ENCODE measurements at regions not wholly inside any gene's neighbourhood (a gene's known extent, or its start where the extent isn't known, plus 50 kb on each side); places are given as distances from the start of the nearest gene placed in this dataset.

DNA sequence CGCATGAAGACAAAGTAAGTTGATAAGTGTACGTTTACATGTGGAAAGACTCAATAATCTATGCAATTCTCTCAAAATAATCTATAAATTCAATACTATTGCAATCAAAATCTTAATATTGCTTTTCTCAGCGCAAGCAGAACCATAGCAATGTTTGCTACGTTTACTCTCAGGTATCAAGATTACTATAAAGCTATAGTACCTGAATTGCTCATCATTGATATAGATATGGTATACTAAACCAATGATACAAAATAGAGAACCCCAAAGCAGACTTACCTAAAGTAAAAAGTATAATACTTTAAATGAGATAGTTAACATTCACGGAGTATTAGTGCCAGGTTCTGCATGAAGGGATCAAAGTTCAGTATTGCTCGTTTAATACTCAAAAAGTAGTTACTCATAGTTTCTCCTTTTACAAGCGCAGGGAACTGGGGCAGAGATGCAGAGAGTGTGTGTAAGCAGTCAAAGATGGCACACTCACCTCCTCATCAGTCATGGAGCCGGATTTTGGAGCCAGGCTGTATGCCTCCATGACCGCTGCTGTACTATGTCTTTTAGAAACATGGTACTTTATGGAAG, 391.0 kb upstream of the ID2 start:
- Histone ChIP-seq H3K27ac (ENCODE audit: low read length) (no peak overlapping the region), H3K27me3 (ENCODE audit: insufficient read depth, low read length) (no peaks in the 10 kb centered on the region), H3K4me1 (ENCODE audit: insufficient read depth, low read length) (no peaks in the 10 kb centered on the region), H3K9ac (ENCODE audit: low read depth, low read length) (no peak overlapping the region), H3K9me3 (ENCODE audit: insufficient read depth, low read depth, low read length) (no peaks in the 10 kb centered on the region), H3K4me3 (ENCODE audit: low read length) (no peak overlapping the region), H3K36me3 (ENCODE audit: insufficient read depth, low read depth, low read length) (no peaks in the 10 kb centered on the region)

GRCh38 chr2:8296306-8296705, 385.6 kb upstream of the ID2 start:
- no peak overlapping the region for H3K27ac ChIP-seq (ENCODE audit: low read length)

GRCh38 chr2:8297376-8298231, 384.3 kb upstream of the ID2 start:
- H3K9me3 ChIP-seq (ENCODE audit: insufficient read depth, low read depth, low read length): no peaks in the 10 kb centered on the region
- no peak overlapping the region for H3K9ac ChIP-seq (ENCODE audit: low read depth, low read length)
- H3K4me3 ChIP-seq (ENCODE audit: low read length): no peak overlapping the region
- H3K27me3 ChIP-seq (ENCODE audit: insufficient read depth, low read length): no peaks in the 10 kb centered on the region
- H3K27ac ChIP-seq (ENCODE audit: low read length): no peak overlapping the region
- H3K4me1 ChIP-seq (ENCODE audit: insufficient read depth, low read length): no peaks in the 10 kb centered on the region
- H3K36me3 ChIP-seq (ENCODE audit: insufficient read depth, low read depth, low read length): no peaks in the 10 kb centered on the region

More at GRCh38 chr2:8296306-8296705, 385.6 kb upstream of the ID2 start:
- Histone ChIP-seq H3K9me3 (ENCODE audit: insufficient read depth, low read depth, low read length) (no peaks in the 10 kb centered on the region), H3K36me3 (ENCODE audit: insufficient read depth, low read depth, low read length) (no peaks in the 10 kb centered on the region), H3K9ac (ENCODE audit: low read depth, low read length) (no peak overlapping the region), H3K4me3 (ENCODE audit: low read length) (no peak overlapping the region), H3K27me3 (ENCODE audit: insufficient read depth, low read length) (no peaks in the 10 kb centered on the region), H3K4me1 (ENCODE audit: insufficient read depth, low read length) (no peaks in the 10 kb centered on the region)

GRCh38 chr2:8298783-8299182, 383.1 kb upstream of the ID2 start:
- no peaks in the 10 kb centered on the region for H3K9me3 ChIP-seq (ENCODE audit: insufficient read depth, low read depth, low read length)
- no peak overlapping the region for H3K27ac ChIP-seq (ENCODE audit: low read length)
- H3K4me3 ChIP-seq (ENCODE audit: low read length): no peak overlapping the region
- no peaks in the 10 kb centered on the region for H3K27me3 ChIP-seq (ENCODE audit: insufficient read depth, low read length)
- H3K4me1 ChIP-seq (ENCODE audit: insufficient read depth, low read length): no peaks in the 10 kb centered on the region
- no peak overlapping the region for H3K9ac ChIP-seq (ENCODE audit: low read depth, low read length)
- no peaks in the 10 kb centered on the region for H3K36me3 ChIP-seq (ENCODE audit: insufficient read depth, low read depth, low read length)

DNA sequence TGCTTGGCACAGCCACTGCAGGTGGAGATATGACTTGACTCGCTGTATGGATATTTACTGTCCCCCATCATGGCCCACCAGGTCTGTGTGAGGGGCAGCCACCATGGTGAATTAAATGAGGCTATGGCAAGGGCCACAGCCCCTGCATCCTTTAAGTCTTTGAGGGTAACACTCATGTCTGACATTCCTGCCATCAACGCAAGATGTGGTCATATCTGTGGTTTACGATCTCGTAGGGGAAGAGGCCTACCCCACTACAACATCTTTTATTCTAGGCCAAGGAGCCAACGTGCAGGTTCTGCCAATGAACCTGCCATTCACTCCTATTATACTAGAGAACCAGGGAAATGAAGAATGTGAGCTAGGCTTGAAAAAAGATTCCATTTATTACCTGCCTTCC, 381.6 kb upstream of the ID2 start:
- no peaks in the 10 kb centered on the region for H3K9me3 ChIP-seq (ENCODE audit: insufficient read depth, low read depth, low read length)
- H3K9ac ChIP-seq (ENCODE audit: low read depth, low read length): no peak overlapping the region
- H3K36me3 ChIP-seq (ENCODE audit: insufficient read depth, low read depth, low read length): no peaks in the 10 kb centered on the region
- H3K27ac ChIP-seq (ENCODE audit: low read length): no peak overlapping the region
- H3K4me3 ChIP-seq (ENCODE audit: low read length): no peak overlapping the region
- H3K27me3 ChIP-seq (ENCODE audit: insufficient read depth, low read length): no peaks in the 10 kb centered on the region
- H3K4me1 ChIP-seq (ENCODE audit: insufficient read depth, low read length): no peaks in the 10 kb centered on the region

DNA sequence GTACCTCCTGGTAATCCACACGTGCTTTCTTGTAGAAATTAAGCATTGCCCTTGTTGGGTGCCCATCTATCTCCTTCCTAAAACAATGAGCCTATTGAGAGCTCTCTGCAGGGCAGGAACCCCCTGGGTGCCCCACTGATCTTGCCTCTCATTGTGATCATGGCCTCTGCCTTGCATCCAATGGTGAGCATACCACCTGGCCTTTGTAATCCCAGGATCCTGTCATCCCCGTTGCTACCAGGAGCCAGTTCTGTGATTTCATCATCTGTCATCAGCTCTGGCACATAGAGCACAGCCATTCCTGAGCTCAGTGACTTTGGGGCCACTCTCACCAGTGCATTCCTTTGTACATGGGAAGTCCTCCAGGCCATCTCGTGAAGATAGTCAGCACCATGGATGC, 381.0 kb upstream of the ID2 start:
- H3K4me3 ChIP-seq (ENCODE audit: low read length): no peak overlapping the region
- no peak overlapping the region for H3K27ac ChIP-seq (ENCODE audit: low read length)
- H3K4me1 ChIP-seq (ENCODE audit: insufficient read depth, low read length): no peaks in the 10 kb centered on the region
- H3K27me3 ChIP-seq (ENCODE audit: insufficient read depth, low read length): no peaks in the 10 kb centered on the region
- no peak overlapping the region for H3K9ac ChIP-seq (ENCODE audit: low read depth, low read length)
- no peaks in the 10 kb centered on the region for H3K9me3 ChIP-seq (ENCODE audit: insufficient read depth, low read depth, low read length)
- H3K36me3 ChIP-seq (ENCODE audit: insufficient read depth, low read depth, low read length): no peaks in the 10 kb centered on the region

GRCh38 chr2:8303322-8303832, 378.5 kb upstream of the ID2 start:
- no peak overlapping the region for H3K27ac ChIP-seq (ENCODE audit: low read length)
- H3K36me3 ChIP-seq (ENCODE audit: insufficient read depth, low read depth, low read length): no peaks in the 10 kb centered on the region
- no peaks in the 10 kb centered on the region for H3K4me1 ChIP-seq (ENCODE audit: insufficient read depth, low read length)
- no peak overlapping the region for H3K9ac ChIP-seq (ENCODE audit: low read depth, low read length)
- H3K4me3 ChIP-seq (ENCODE audit: low read length): no peak overlapping the region
- no peaks in the 10 kb centered on the region for H3K27me3 ChIP-seq (ENCODE audit: insufficient read depth, low read length)
- no peaks in the 10 kb centered on the region for H3K9me3 ChIP-seq (ENCODE audit: insufficient read depth, low read depth, low read length)

GRCh38 chr2:8304821-8305766, 376.8 kb upstream of the ID2 start:
- Histone ChIP-seq H3K9me3 (ENCODE audit: insufficient read depth, low read depth, low read length) (no peaks in the 10 kb centered on the region), H3K27ac (ENCODE audit: low read length) (no peak overlapping the region), H3K27me3 (ENCODE audit: insufficient read depth, low read length) (no peaks in the 10 kb centered on the region; the same call in 1 of the 2 replicates), H3K4me1 (ENCODE audit: insufficient read depth, low read length) (no peaks in the 10 kb centered on the region), H3K36me3 (ENCODE audit: insufficient read depth, low read depth, low read length) (no peaks in the 10 kb centered on the region), H3K4me3 (ENCODE audit: low read length) (no peak overlapping the region), H3K9ac (ENCODE audit: low read depth, low read length) (no peak overlapping the region)

- Histone ChIP-seq H3K4me1 (ENCODE audit: insufficient read depth, low read length) (no peaks in the 10 kb centered on the region), H3K27me3 (ENCODE audit: insufficient read depth, low read length) (no peaks in the 10 kb centered on the region; the same call in 1 of the 2 replicates), H3K4me3 (ENCODE audit: low read length) (no peak overlapping the region), H3K9me3 (ENCODE audit: insufficient read depth, low read depth, low read length) (no peaks in the 10 kb centered on the region), H3K36me3 (ENCODE audit: insufficient read depth, low read depth, low read length) (no peaks in the 10 kb centered on the region), H3K27ac (ENCODE audit: low read length) (no peak overlapping the region), H3K9ac (ENCODE audit: low read depth, low read length) (no peak overlapping the region)
These were observed 375.1 kb upstream of the ID2 start for GRCh38 chr2:8306530-8307351.

DNA sequence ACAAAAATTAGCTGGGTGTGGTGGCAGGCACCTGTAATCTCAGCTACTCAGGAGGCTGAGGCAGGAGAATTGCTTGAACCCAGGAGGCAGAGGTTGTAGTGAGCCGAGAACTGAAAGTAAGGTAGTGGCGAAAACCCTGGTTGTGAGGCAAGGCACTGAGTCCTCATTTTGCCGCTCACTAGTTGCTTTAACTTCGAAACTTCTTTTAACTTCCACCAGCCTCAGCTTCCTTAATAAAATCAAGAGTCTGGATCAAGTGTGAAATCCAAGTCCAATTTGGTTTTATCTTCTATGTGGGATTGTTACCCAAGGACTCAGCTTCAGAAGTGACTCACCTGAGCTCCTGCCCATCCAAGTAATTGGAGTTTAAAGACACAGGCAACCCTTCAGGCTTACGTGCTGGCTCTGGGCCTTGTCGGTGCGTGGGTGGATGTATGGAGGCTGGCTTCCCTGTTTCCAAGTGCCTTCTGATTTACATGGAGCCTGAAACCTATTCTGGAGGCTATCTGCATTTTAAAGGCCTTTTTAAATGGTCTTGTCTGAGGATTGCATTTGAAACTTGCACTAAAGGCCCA, 374.2 kb upstream of the ID2 start:
- H3K36me3 ChIP-seq (ENCODE audit: insufficient read depth, low read depth, low read length): no peaks in the 10 kb centered on the region
- no peak overlapping the region for H3K9ac ChIP-seq (ENCODE audit: low read depth, low read length)
- H3K9me3 ChIP-seq (ENCODE audit: insufficient read depth, low read depth, low read length): no peaks in the 10 kb centered on the region
- no peaks in the 10 kb centered on the region; the same call in 1 of the 2 replicates for H3K27me3 ChIP-seq (ENCODE audit: insufficient read depth, low read length)
- no peak overlapping the region for H3K27ac ChIP-seq (ENCODE audit: low read length)
- H3K4me3 ChIP-seq (ENCODE audit: low read length): no peak overlapping the region
- H3K4me1 ChIP-seq (ENCODE audit: insufficient read depth, low read length): no peaks in the 10 kb centered on the region
